DMS153 (cell line): ENCODE measurements at regions not wholly inside any gene's neighbourhood (a gene's known extent, or its start where the extent isn't known, plus 50 kb on each side); places are given as distances from the start of the nearest gene placed in this dataset.

ENCODE experiments used
- DNase-seq: peaks from one replicate; lab custom pipeline; 2025; lab: John Stamatoyannopoulos, UW

DNA sequence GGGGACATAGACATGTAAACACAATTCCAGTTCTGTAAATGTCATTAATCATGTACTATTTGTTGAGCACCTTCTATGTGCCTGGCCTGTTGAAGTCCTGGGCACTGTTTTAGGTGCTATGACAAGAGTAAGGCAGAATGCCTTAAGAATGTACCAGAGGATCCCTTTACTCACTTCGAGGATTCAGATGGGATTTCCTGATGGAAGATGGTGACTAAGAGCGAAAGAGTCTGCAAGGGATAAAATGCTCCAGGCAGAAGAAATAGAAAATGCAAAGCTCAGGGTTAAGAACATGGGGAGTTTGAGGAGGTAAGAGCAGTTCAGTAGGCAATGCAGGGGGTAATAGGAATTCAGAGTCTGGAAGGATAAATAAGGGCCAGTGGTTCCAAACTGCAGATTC is 671.3 kb upstream of the TBX3 start:
- no peak for DNase-seq

DNA sequence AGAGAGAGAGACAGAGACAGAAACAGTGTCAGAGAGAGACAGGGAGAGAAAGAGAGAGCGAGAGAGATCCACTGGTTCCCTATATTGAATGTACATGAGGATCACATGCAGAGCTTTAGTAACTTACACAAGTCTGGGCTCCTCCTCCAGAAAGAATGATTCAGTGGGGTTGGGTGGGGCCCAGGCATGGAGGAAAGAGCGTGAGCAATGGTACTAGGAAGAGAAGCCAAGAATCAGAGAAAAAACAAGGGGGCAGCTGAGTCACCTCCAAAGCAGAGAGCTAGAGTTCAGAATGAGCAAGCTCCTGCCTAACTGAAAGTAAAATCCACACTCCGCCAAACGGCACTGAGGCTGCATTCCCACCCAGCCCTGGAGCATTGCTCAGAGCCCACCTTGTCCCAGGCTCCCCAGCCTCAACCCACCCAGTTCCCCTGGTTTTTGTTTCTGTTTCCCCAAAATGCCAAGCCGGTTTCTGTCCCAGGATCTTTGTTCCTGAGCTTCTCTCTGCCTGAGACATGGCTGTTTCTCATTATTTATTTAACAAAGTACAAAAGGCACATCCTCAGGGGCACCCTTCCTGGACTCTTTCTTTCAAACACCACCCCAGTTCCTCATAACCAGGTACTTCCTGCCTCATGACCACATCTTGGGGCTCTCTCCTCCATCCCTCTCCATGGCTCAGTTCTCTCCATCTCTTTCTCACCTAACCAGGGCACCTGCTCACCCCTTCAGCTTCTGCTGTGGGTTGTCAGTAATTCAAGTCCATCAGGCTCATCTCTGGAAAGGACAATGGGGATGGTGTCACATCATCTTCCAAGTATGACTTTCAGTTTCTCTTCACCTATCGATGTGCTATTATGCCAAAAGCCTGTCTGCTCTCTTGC is 670.3 kb upstream of the TBX3 start:
- DNase-seq: no peak

DNA sequence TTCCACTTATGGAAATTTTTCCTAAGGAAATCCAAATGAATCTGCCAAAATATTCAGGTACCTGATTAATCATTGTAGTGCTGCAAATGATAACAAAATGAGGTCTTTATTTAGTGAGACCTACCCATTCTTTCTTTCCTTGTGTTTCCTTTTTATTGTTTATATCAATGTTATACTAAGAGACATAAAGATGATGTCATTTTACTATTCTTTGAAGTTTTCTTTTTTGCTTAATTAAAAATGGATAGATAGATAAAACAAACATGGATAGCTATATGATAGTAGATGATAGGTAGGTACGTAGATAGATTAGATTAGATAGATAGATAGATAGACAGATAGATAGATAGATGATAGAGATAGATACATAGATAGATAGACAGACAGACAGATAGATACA is 669.5 kb upstream of the TBX3 start:
- no peak for DNase-seq

DNA sequence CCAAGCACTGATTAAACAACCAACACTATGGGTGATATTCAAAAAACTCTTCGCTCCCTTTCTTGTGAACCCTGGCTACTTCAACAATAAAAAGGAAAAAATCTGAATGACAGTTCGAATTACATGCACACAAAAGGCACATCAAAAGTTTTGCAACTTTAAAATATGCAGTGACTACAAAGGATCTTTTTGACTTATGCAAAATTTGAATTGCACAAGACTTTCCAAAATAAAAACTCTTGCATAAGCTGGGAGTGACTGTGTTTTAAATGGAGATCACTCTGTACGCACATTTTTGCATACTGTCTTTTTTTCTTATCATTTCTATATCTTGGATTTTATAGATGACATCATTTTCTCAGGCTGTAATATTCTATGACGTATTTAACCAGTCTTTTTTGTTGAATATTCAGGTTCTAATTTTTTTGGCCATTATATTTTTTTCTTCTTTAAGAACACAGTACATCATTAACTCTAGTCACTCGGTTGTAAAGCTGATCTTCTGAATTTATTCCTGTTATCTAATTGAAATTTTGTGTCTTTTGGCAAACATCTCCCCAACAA is 667.6 kb upstream of the TBX3 start:
- no peak for DNase-seq

DNA sequence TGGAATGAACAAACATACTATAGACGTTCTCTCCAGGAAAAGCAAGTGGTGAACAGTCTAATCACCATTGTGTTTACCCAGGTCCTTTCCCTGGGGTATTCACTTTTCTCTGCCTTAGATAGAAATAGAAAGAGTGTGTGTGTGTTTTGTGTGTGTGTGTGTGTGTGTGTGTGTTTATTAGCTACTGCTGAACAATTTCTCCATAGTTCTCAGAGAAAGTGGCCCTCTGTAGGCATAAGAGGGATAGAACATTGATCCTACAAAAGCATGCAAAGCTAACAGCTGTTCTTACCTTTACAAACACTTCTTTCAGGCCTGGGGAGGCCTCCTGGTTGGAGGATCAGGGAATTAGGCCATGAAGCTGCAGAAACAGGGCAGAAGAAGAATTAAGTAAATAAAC is 665.7 kb upstream of the TBX3 start:
- DNase-seq: peak; percentile 26

DNA sequence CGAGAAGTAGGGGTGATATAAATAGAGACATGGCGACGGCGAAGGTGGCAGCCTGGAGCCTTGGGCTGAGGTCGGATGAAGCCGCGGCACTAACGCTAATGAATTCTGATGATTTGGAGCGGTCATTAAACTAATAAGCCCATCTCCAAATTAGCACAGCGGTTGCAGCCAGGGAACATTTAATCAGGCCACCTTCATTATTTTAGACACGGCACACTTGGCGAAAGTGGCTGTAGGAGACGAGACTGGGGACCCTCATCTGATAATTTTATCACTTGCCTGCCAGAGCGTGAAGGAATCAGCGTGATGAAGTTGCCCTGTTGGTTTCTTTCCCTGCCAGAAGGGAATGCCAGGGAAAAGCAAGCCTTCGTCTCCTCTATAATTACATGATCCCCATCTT is 664.3 kb upstream of the TBX3 start:
- no peak for DNase-seq

DNA sequence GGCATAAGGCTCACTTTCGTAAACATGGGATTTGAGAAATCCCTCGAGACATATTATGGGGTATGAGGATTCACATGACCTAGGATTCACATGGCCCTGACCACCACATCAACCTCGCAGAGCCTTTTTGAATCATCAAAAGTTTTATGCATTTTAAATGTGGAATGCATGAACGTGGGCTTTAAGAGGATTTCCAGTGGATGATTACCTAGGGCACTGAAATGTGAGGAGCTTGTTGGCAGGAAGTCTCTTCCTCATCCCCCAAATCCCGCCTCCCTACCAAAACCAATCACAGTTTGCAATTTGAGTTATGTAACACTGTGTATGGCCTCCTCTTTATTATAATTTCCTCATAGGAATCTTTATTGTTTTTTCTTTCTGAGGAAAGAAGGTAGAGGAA is 659.6 kb upstream of the TBX3 start:
- no peak for DNase-seq

DNA sequence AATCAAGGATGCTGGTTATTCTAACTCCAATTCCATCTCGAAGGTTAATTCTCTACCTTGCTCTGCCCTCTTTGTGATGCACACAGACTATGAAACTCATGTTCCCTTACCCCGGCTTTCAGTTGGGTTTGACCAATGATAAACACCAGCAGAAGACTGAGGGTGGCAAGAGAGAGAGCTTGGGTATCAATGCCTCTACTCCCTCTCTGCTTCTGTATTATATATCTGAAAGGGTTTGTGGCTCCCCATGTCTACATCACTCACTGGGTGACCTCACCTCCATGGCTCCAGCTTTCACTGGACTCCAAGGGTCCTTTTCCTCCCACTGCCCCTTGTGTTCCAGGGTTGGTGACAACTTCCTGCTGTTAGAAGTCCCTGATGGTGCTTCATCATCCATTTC is 659.0 kb upstream of the TBX3 start:
- no peak for DNase-seq

DNA sequence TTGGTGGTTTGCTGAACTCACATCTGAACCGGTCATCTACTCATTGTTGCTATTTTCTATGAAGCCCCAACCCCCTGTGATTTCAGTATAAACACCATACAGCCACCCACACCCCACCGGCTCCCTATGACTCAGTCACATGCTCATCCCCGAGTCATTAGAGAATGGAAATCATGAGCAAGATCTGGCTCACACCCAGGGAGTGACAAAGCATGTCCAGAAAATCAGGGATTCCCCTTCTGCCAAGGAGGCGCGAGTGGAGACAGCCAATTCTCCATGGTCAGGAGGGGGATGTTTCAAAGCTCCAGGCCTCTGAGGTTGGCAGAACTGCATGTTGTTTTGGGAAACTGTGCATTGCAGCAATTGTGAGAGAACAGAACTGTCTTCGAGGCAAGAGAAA is 657.5 kb upstream of the TBX3 start:
- no peak for DNase-seq

DNA sequence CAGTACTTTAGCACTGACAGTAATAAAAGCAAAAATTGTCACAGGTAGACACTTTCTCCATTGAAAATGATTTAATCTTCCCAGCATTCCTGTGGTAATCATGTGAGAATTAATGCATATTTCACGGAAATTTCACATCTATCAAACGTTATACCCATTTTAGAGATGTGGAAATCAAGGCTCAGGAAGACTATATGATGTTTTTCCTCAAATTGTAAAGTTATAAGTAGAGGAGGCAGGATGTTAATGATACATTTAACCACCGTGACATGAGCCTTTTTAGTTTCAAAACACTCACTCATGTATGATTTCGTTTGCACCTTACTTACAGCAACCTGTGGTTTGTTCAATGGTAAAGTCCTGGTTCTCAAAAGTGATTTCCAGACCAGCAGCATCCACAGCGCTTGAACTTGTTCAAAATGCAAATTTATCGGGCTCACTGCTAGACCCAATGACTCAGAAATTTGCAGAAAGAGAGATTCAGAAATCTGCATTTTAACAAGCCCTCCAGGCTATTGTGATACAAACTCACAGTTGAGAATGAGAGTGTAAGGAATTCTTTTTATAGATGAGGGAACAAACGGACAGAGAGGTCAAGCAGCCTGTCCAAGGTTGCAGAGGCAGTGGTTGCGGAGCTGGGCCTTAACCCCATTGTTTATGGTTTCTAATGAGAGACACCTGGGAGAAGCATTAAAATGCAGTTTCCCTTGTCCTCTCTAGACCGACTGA is 654.8 kb upstream of the TBX3 start:
- no peak for DNase-seq

DNA sequence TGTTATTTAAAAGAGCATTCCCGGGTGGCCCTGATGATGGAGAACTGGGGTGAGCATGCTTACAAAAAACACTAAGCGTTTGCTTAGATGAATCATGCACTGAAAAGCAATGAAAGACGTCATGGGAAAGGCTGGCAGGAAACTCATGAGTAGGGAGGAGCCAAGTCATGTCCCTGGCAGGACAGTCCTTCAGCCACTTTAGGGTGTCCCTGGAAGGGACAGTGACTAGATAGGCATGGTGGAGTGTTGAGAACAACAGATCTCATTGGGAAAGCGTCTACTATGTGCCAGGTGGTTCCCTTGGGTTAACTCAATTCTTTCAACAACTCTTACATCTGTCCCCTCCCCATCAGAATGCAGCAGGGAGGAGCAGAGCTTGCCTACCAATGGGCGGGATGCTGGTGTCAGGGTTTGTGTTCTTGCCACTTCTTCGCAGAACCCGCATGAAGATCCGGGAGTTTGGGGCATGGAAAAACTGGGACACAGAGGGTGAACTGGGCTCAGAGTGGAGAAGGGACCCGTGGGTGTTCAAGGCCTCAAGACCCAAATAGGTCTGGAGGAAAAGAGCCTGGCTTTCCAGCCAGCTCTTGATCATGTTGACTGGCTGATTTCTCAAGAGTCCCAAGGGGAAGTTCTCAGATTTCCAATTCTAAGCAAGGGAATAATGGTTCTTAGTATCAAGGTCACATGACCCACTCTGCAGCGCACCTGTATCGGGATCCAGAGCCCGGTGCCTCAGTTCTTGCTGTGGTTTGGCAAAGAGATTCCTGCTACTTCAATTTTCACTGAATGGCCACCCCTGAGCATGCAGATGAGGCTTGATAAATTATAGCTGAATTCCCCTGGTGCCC is 653.9 kb upstream of the TBX3 start:
- peak; percentile 54 for DNase-seq

DNA sequence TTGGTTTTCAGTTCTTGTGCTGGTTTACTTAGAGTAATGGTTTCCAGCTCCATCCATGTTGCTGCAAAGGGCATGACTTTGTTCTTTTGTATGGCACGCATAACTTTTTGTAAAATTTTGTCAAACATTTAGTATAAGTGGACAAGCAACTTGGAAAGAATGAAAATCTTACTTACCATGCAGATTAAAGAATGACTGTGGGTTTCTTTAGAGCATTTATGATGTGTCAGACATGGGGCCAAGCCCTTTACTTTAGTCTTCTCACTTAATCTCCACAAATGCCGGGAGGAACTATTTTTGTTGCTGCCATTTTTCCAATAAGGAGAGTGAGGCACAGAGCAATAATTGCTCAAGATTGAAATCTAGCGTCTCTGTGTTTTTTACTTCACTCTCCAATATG is 652.5 kb upstream of the TBX3 start:
- no peak for DNase-seq

DNA sequence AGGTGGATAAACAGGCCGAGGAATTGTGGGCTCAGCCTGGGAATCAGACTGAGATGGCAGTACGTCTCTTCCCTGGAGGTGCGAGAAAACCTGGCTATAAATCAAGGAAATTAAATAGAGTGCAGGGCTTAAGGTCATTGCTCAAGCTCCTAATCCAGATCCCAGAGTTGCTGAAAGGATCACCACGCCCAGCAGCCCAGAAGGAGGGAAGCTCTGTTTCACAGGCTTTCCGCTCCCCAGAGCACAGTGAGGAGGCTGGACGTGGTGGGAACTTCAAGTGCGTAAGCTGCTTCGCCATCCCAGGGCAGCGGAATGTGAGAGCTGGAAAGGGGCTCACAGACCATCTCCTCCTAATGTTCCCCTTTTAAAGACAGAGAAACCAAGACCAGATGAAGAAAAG is 651.6 kb upstream of the TBX3 start:
- no peak for DNase-seq

DNA sequence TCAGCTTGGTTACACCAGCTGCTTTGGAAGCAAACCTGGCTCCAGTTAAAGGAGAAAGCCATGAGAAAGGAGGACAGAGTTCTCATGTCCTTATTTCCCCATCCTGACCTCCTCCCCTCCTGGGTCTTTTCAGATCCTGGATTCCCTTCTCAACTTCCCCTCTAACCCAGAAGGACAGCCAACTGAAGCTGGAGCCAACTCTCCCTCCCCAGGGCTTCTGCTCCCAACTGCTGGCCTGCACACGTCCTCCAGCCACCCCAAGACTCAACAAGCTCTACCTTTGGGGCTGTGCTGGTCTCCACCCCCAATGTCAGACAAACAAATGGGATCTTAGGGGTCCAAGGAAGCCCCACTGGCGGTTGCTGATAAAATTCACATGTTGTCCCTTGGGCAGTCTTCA is 651.1 kb upstream of the TBX3 start:
- DNase-seq: no peak

DNA sequence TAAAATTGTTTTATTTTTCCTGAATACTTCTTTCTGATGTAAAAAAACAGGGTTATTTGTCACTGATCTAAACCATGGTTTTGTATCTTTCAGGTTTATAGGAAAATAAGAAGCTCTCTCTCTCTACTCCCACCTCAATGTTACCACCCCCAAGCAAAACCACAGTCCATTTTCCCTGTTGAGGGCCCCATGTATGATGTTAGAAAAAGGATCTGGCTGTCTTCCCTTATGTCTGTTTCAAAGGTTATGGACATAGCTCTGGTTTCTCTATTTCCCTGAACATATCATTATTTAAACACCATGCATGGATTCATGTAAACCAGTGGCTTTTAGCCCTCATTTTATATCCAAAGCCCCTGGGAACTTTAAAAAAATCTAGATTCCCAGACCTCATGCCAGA is 649.0 kb upstream of the TBX3 start:
- no peak for DNase-seq

DNA sequence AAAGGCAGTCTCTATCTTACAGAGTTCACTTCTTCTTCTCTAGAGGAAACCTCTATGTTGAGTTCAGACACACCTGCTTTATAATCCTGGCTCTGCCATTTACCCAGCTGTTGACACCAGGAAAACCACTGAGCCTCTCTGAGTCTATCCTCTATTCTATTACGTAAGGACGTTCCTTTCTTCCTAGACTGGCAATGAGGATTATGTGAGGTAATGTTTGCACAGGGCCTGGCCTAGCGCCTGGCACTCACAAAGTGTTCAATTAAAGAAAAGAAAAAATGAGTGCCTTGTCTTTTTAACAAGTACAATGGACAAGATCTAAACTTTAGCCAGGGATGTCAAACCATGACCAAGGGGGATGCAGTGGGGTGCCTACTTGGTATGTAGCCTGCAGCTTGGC is 641.9 kb upstream of the TBX3 start:
- no peak for DNase-seq

DNA sequence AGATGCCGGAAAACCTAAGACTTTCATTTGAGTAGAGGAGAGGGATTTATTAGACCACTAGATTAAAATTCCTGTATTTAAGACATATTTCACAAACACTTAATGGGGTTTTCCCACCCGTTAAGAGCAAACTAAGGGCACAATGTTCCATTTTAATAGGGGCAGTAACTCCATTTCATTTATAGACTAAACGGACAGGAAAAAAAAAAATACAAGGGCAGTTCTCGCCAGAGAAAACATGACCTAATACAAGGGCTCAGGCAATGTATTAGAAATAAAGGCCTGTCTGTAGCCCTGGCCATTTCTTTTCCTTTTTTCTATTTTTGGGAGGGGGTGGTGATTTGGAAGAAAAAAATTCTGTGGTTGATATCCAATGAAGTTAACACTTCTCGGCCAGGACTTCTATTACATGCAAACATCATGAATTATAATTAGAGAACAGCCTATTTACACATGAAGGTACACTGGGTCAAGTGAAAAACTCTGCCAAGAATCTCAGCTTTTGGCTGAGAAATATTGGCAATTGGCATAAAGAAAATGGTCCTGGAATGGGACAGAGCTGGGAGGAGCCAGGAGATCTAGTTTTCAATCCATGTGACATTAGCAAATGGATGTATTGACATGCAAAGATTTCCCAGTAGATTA is 641.1 kb upstream of the TBX3 start:
- DNase-seq: no peak

DNA sequence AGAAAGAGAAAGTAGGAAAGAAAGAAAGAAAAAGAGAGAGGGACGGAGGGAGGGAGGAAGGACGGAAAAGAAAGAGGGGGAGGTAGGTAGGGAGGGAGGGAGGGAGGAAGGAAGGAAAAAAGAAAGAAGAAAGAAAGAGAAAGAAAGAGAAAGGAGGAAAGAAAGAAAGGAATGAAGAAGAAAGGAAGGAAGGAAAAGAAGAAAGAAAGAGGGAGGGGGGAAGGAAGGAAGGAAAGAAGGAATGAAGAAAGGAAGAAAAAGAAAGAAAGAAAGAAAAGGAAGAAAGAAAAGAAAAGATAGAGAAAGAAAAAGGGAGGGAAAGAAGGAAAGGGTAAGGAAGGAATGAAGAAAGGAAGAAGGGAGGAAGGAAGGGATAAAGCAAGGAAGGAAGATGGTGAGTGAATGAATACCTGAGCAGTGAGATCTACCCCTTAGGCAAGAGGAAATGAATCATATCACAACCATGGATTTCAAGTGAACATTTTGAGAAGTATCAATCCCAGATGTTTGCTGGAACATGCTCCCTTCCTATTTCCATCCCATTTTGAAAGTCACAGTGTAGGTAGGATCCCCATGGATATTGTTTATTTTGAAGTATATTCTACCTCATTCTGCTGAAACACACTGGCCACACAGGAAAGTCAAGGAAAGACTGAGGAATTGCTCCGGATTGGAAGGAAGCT is 639.4 kb upstream of the TBX3 start:
- no peak for DNase-seq

DNA sequence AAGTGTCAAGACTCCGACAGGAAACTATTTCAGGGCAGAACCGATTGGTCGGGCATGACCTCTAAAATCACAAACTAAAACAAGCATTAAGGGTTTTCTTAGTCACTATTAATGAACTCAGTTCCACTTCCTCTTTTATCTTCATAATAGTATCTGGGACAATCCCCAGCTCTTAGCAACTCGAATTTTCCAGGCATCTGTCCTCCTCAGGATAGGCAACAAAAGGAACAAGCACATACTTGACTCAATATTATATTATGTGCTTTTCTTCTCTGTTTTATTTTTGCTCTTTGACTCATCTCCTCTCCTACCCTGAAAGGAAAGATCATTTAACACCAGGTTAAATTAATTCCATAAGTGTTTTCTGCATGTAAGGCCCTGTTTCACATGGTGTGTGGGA is 638.3 kb upstream of the TBX3 start:
- no peak for DNase-seq

DNA sequence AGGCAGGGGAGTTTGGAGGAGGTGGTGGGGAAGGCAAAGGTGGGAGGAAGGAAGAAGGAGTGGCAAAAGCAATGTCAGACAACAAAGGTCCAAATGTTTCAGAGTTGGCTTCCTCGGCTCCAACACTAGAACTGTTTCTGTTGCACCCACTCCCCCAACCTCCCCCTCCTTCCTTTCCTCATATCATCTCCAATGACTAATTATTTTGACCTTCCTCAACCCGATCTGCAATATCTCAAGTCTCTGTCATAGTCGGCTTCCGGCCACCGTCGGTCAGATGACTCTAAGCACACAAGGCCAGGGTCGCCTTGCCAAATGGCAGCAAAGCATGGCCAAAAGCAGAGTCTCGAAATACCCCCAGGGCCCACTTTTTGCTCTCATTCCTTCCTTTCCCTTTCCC is 637.0 kb upstream of the TBX3 start:
- no peak for DNase-seq

DNA sequence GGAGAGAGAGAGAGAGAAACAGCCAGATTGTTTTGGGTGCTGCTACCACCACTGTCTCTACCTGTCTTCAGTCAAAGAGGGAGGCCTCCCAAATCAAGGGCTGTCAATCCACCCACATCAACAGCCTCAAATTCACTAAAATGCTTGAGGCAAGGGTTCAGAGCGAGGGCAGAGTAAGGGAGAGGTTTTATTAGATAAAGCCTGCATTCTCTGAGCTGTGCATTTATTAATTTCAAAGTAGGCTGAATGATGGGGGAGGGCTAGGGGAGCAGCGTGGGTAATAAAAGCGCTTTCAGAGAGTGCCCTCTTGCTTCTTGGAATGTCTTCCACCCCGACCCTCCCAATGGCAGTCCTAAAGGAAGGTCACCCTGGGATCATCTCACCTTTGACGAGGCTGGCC is 636.5 kb upstream of the TBX3 start:
- DNase-seq: no peak
